ENCODE measurements at regions not wholly inside any gene's neighbourhood (a gene's known extent, or its start where the extent isn't known, plus 50 kb on each side); places are given as distances from the start of the nearest gene placed in this dataset.

GRCh38 chr1:199292896-199293295 lies 654.1 kb downstream of the PTPRC start:
- TF ChIP-seq CTCF (IDR thresholded peaks at IDR 0.05; ENCODE audit: insufficient read depth, low read depth, low read length) (no peak), EZH2 (IDR thresholded peaks at IDR 0.05; ENCODE audit: insufficient read depth, low read length) (no peak)

All from astrocyte (in vitro differentiated cells and primary cell).